H1 (cell line): ENCODE measurements at regions not wholly inside any gene's neighbourhood (a gene's known extent, or its start where the extent isn't known, plus 50 kb on each side); places are given as distances from the start of the nearest gene placed in this dataset.

Source experiments
- JUND ChIP-seq: IDR thresholded peaks from 2 replicates; pipeline ENCODE4 v1.6.1; 2011; ENCODE audit warnings: mild to moderate bottlenecking, improper control_type of control experiment, low read length
- RAD21 ChIP-seq, 2 experiments: IDR thresholded peaks in 1 of 2; conservative IDR thresholded peaks in 1 of 2; 2 replicates each; pipeline ENCODE4 v1.6.1; 2011; ENCODE audit warnings: low read depth in 2 of 2, low read length in 2 of 2, improper control_type of control experiment in 1 of 2, inconsistent platforms in 1 of 2, mild to moderate bottlenecking in 1 of 2, moderate library complexity in 1 of 2
- SIN3A ChIP-seq, 2 experiments: IDR thresholded peaks in 1 of 2; conservative IDR thresholded peaks in 1 of 2; 2 replicates each; pipeline ENCODE4 v1.6.1; 2011 to 2012; ENCODE audit warnings: low read length in 2 of 2, improper control_type of control experiment in 1 of 2, low read depth in 1 of 2, mild to moderate bottlenecking in 1 of 2
- TF ChIP-seq, protein P1 (sequence below): fragments of 300-600 bp; sonication (generic); IDR thresholded peaks from 2 replicates; pipeline ENCODE4 v1.7.1; 2012; ENCODE audit warnings: low read length, moderate library complexity, mild to moderate bottlenecking, inconsistent platforms; ENCODE audit not compliant: insufficient replicate concordance

DNA sequence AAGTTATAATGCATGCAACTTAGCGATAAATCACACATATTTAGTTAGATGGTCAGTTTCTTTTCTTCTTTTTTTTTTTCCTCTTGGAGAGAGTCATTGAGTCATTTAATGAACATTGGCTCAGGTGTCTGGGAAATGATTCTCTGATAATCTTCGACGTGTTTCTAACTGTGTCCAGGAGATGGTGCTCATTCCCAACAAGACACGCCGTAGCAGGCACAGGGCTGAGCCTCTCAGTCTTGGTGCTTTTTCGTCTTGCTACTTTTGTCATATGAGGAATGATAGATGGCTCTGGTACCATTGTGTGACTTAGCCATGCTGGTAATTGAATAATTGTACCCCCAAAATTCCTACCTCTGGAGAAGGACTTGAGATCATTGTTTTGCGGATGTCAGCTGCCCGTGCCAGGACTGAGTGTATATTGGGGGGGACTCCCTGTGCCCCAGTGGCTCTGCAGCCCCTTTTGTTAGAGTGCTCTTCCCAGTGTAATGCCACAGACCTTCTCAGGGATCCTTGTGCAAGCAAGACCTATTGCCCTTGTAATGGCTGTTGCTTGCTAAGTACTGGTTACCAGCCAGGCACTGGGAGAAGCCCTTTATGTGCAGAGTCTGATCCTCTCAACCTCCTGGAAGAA is 107.6 kb upstream of the CYRIA start (continued):
- TF ChIP-seq JUND (no peak), RAD21 (IDR thresholded peaks at IDR 0.05 in 1 of 2, conservative IDR thresholded peaks at IDR 0.05 in 1 of 2; ENCODE audit: low read depth in 2 of 2, low read length in 2 of 2) (peak; percentile 96 to 98), SIN3A (conservative IDR thresholded peaks at IDR 0.05 in 1 of 2, IDR thresholded peaks at IDR 0.05 in 1 of 2; ENCODE audit: low read depth in 1 of 2, low read length in 2 of 2) (no peak)
- TF ChIP-seq, protein P1, sequence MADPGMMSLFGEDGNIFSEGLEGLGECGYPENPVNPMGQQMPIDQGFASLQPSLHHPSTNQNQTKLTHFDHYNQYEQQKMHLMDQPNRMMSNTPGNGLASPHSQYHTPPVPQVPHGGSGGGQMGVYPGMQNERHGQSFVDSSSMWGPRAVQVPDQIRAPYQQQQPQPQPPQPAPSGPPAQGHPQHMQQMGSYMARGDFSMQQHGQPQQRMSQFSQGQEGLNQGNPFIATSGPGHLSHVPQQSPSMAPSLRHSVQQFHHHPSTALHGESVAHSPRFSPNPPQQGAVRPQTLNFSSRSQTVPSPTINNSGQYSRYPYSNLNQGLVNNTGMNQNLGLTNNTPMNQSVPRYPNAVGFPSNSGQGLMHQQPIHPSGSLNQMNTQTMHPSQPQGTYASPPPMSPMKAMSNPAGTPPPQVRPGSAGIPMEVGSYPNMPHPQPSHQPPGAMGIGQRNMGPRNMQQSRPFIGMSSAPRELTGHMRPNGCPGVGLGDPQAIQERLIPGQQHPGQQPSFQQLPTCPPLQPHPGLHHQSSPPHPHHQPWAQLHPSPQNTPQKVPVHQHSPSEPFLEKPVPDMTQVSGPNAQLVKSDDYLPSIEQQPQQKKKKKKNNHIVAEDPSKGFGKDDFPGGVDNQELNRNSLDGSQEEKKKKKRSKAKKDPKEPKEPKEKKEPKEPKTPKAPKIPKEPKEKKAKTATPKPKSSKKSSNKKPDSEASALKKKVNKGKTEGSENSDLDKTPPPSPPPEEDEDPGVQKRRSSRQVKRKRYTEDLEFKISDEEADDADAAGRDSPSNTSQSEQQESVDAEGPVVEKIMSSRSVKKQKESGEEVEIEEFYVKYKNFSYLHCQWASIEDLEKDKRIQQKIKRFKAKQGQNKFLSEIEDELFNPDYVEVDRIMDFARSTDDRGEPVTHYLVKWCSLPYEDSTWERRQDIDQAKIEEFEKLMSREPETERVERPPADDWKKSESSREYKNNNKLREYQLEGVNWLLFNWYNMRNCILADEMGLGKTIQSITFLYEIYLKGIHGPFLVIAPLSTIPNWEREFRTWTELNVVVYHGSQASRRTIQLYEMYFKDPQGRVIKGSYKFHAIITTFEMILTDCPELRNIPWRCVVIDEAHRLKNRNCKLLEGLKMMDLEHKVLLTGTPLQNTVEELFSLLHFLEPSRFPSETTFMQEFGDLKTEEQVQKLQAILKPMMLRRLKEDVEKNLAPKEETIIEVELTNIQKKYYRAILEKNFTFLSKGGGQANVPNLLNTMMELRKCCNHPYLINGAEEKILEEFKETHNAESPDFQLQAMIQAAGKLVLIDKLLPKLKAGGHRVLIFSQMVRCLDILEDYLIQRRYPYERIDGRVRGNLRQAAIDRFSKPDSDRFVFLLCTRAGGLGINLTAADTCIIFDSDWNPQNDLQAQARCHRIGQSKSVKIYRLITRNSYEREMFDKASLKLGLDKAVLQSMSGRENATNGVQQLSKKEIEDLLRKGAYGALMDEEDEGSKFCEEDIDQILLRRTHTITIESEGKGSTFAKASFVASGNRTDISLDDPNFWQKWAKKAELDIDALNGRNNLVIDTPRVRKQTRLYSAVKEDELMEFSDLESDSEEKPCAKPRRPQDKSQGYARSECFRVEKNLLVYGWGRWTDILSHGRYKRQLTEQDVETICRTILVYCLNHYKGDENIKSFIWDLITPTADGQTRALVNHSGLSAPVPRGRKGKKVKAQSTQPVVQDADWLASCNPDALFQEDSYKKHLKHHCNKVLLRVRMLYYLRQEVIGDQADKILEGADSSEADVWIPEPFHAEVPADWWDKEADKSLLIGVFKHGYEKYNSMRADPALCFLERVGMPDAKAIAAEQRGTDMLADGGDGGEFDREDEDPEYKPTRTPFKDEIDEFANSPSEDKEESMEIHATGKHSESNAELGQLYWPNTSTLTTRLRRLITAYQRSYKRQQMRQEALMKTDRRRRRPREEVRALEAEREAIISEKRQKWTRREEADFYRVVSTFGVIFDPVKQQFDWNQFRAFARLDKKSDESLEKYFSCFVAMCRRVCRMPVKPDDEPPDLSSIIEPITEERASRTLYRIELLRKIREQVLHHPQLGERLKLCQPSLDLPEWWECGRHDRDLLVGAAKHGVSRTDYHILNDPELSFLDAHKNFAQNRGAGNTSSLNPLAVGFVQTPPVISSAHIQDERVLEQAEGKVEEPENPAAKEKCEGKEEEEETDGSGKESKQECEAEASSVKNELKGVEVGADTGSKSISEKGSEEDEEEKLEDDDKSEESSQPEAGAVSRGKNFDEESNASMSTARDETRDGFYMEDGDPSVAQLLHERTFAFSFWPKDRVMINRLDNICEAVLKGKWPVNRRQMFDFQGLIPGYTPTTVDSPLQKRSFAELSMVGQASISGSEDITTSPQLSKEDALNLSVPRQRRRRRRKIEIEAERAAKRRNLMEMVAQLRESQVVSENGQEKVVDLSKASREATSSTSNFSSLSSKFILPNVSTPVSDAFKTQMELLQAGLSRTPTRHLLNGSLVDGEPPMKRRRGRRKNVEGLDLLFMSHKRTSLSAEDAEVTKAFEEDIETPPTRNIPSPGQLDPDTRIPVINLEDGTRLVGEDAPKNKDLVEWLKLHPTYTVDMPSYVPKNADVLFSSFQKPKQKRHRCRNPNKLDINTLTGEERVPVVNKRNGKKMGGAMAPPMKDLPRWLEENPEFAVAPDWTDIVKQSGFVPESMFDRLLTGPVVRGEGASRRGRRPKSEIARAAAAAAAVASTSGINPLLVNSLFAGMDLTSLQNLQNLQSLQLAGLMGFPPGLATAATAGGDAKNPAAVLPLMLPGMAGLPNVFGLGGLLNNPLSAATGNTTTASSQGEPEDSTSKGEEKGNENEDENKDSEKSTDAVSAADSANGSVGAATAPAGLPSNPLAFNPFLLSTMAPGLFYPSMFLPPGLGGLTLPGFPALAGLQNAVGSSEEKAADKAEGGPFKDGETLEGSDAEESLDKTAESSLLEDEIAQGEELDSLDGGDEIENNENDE = no peak
